H54 (cell line): ENCODE measurements at regions not wholly inside any gene's neighbourhood (a gene's known extent, or its start where the extent isn't known, plus 50 kb on each side); places are given as distances from the start of the nearest gene placed in this dataset.
"Not testable (repeated sequence)": the region's sequence is repeated elsewhere in the genome, so short reads cannot be mapped to it uniquely, and the experiment has no call there.

ENCODE experiments used
- DNase-seq: peaks from one replicate; pipeline ENCODE4 v3.0.0; 2011; ENCODE audit warnings: low spot score, mixed read lengths; ENCODE audit not compliant: insufficient read length
- FAIRE-seq: peaks from 3 replicates; lab custom pipeline; 2011; peaks lifted over from hg19 to GRCh38; lab: Jason Lieb, UNC
- POLR2A ChIP-seq: IDR thresholded peaks from 2 replicates; pipeline ENCODE4 v1.6.1; 2011; ENCODE audit warnings: low read depth, mild to moderate bottlenecking, low read length

GRCh38 chr1:195686764-195687163, 921.5 kb downstream of the KCNT2 start:
- no peak for FAIRE-seq
- no peak for TF ChIP-seq POLR2A
- DNase-seq, result no peak

GRCh38 chr1:195664628-195665027, 943.6 kb downstream of the KCNT2 start:
- DNase-seq (no peak), FAIRE-seq (peak; percentile 97)
- no peak for TF ChIP-seq POLR2A

GRCh38 chr1:195663549-195664280, 944.5 kb downstream of the KCNT2 start:
- DNase-seq (peak; percentile 6), FAIRE-seq (peak; percentile 99)
- TF ChIP-seq POLR2A, result no peak

- no peak for TF ChIP-seq POLR2A
- FAIRE-seq, result no peak
- no peak for DNase-seq
Measured at GRCh38 chr1:195656780-195657179, 951.5 kb downstream of the KCNT2 start.

- FAIRE-seq, DNase-seq: not testable (repeated sequence)
Measured at GRCh38 chr1:195648875-195649274, 959.4 kb downstream of the KCNT2 start.

- no peak for TF ChIP-seq POLR2A
- FAIRE-seq, result no peak
- DNase-seq, result no peak
Measured at GRCh38 chr1:195637539-195637938, 970.7 kb downstream of the KCNT2 start.

GRCh38 chr1:195618287-195618686, 990.0 kb downstream of the KCNT2 start:
- DNase-seq (no peak), FAIRE-seq (no peak)
- TF ChIP-seq POLR2A, result no peak

GRCh38 chr1:195617106-195617505, 991.1 kb downstream of the KCNT2 start:
- DNase-seq (no peak), FAIRE-seq (no peak)
- TF ChIP-seq POLR2A, result no peak

GRCh38 chr1:195608883-195609282, 999.4 kb downstream of the KCNT2 start:
- FAIRE-seq (peak; percentile 38), DNase-seq (no peak)

GRCh38 chr1:195606483-195606882, 1001.8 kb downstream of the KCNT2 start:
- FAIRE-seq (no peak), DNase-seq (no peak)
- no peak for TF ChIP-seq POLR2A

More at GRCh38 chr1:195608883-195609282, 999.4 kb downstream of the KCNT2 start:
- no peak for TF ChIP-seq POLR2A

GRCh38 chr1:195604287-195604686, 1004.0 kb downstream of the KCNT2 start:
- TF ChIP-seq POLR2A, result no peak
- no peak for DNase-seq
- FAIRE-seq, result peak; percentile 95

- DNase-seq, result no peak
- no peak for TF ChIP-seq POLR2A
- FAIRE-seq, result no peak
Measured at GRCh38 chr1:195597891-195598290, 1010.3 kb downstream of the KCNT2 start.

- no peak for TF ChIP-seq POLR2A
- DNase-seq, result no peak
- FAIRE-seq, result no peak
Measured at GRCh38 chr1:195594773-195595172, 1013.5 kb downstream of the KCNT2 start.

GRCh38 chr1:195594322-195594721, 1013.9 kb downstream of the KCNT2 start:
- no peak for FAIRE-seq
- no peak for DNase-seq
- no peak for TF ChIP-seq POLR2A

GRCh38 chr1:195591917-195592672, 1016.1 kb downstream of the KCNT2 start:
- no peak for TF ChIP-seq POLR2A
- FAIRE-seq (peak; percentile 83), DNase-seq (no peak)

GRCh38 chr1:195590649-195591048, 1017.6 kb downstream of the KCNT2 start:
- no peak for TF ChIP-seq POLR2A
- DNase-seq (no peak), FAIRE-seq (no peak)
